HCT116 (cell line): ENCODE measurements at regions not wholly inside any gene's neighbourhood (a gene's known extent, or its start where the extent isn't known, plus 50 kb on each side); places are given as distances from the start of the nearest gene placed in this dataset.

Experiments used
- CEBPB ChIP-seq: IDR thresholded peaks from 2 replicates; pipeline ENCODE4 v1.6.1; 2012; ENCODE audit warnings: low read depth
- EGR1 ChIP-seq: IDR thresholded peaks from 2 replicates; pipeline ENCODE4 v1.6.1; 2012; ENCODE audit warnings: low read depth
- ELF1 ChIP-seq: IDR thresholded peaks from 2 replicates; pipeline ENCODE4 v1.6.1; 2012; ENCODE audit warnings: low read depth, borderline replicate concordance
- EZH2 ChIP-seq: fragments of 200-600 bp; sonication (generic); IDR thresholded peaks from 2 replicates; pipeline ENCODE4 v1.6.1; 2017; ENCODE audit warnings: antibody characterized with exemption, mixed run types
- EZH2phosphoT487 ChIP-seq: fragments of 200-600 bp; IDR thresholded peaks from 2 replicates; pipeline ENCODE4 v1.6.1; 2018; ENCODE audit warnings: antibody characterized with exemption, borderline replicate concordance
- POLR2A ChIP-seq: IDR thresholded peaks from 2 replicates; pipeline ENCODE4 v1.7.0; 2011; ENCODE audit warnings: borderline replicate concordance; ENCODE audit not compliant: insufficient read depth, insufficient read length; ENCODE audit errors: extremely low read depth
- POLR2AphosphoS5 ChIP-seq: IDR thresholded peaks from 2 replicates; pipeline ENCODE4 v1.6.1; 2011; ENCODE audit warnings: mild to moderate bottlenecking, low read depth, low read length, moderate library complexity
- RAD21 ChIP-seq: IDR thresholded peaks from 2 replicates; pipeline ENCODE4 v1.6.1; 2012; ENCODE audit warnings: low read depth, mild to moderate bottlenecking
- SIN3A ChIP-seq: IDR thresholded peaks from 2 replicates; pipeline ENCODE4 v1.6.1; 2012; ENCODE audit warnings: low read depth
- SRF ChIP-seq: IDR thresholded peaks from 2 replicates; pipeline ENCODE4 v1.6.1; 2012; ENCODE audit warnings: low read depth
- TF ChIP-seq, protein P1 (sequence below), 3 experiments: fragments of 200-600 bp in 1 of 3; sonication (generic) in 1 of 3; IDR thresholded peaks in 2 of 3; conservative IDR thresholded peaks in 1 of 3; 2 replicates each; pipeline ENCODE4 v1.5.1; 2012 to 2017; ENCODE audit warnings: low read depth in 2 of 3, low read length in 2 of 3, antibody characterized with exemption in 1 of 3, borderline replicate concordance in 1 of 3, control low read depth in 1 of 3, mild to moderate bottlenecking in 1 of 3, mixed read lengths in 1 of 3, mixed run types in 1 of 3, moderate library complexity in 1 of 3; ENCODE audit not compliant: insufficient read depth in 1 of 3
- TF ChIP-seq, protein P2 (sequence below): IDR thresholded peaks from 2 replicates; pipeline ENCODE4 v1.6.1; 2012

DNA sequence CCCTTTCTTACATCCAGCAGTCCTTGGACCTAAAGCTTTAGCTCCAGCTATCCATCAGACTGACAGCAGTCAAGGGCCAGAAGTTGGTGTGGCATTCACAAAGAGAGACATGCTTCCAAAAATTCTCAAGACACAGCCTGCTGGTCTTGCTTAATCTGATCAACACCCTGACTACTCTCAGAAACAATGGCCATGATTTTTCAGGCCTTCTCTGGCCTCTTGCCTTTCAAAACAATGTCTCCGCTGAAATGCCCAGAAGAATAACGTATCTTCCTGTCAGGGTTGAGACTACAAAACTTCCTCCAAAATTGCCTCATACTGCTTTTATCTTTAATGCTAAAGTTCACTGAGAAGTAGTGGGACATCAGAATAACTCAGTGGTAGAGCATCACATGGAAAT lies 205.4 kb upstream of the SETMAR start:
- TF ChIP-seq, protein P1, sequence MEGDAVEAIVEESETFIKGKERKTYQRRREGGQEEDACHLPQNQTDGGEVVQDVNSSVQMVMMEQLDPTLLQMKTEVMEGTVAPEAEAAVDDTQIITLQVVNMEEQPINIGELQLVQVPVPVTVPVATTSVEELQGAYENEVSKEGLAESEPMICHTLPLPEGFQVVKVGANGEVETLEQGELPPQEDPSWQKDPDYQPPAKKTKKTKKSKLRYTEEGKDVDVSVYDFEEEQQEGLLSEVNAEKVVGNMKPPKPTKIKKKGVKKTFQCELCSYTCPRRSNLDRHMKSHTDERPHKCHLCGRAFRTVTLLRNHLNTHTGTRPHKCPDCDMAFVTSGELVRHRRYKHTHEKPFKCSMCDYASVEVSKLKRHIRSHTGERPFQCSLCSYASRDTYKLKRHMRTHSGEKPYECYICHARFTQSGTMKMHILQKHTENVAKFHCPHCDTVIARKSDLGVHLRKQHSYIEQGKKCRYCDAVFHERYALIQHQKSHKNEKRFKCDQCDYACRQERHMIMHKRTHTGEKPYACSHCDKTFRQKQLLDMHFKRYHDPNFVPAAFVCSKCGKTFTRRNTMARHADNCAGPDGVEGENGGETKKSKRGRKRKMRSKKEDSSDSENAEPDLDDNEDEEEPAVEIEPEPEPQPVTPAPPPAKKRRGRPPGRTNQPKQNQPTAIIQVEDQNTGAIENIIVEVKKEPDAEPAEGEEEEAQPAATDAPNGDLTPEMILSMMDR (IDR thresholded peaks at IDR 0.05 in 2 of 3, conservative IDR thresholded peaks at IDR 0.05 in 1 of 3; ENCODE audit: borderline replicate concordance in 1 of 3, insufficient read depth in 1 of 3, low read depth in 2 of 3, low read length in 2 of 3) = no peak
- TF ChIP-seq, protein P2, sequence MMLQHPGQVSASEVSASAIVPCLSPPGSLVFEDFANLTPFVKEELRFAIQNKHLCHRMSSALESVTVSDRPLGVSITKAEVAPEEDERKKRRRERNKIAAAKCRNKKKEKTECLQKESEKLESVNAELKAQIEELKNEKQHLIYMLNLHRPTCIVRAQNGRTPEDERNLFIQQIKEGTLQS = no peak
- TF ChIP-seq EZH2 = no peak
- TF ChIP-seq EZH2phosphoT487 = no peak
- TF ChIP-seq CEBPB = no peak
- TF ChIP-seq ELF1 = no peak
- no peak for TF ChIP-seq POLR2AphosphoS5
- TF ChIP-seq SRF = no peak
- TF ChIP-seq SIN3A = no peak
- TF ChIP-seq POLR2A = no peak
- TF ChIP-seq RAD21 = no peak
- TF ChIP-seq EGR1 = no peak
